GM12891 (cell line): ENCODE measurements at regions not wholly inside any gene's neighbourhood (a gene's known extent, or its start where the extent isn't known, plus 50 kb on each side); places are given as distances from the start of the nearest gene placed in this dataset.

ENCODE experiments used
- PAX5 ChIP-seq: IDR thresholded peaks from 2 replicates; pipeline ENCODE4 v1.6.1; 2011; ENCODE audit warnings: low read length, moderate library complexity, mild to moderate bottlenecking; ENCODE audit not compliant: insufficient read depth, severe bottlenecking
- POLR2A ChIP-seq: IDR thresholded peaks from 2 replicates; pipeline ENCODE4 v1.6.1; 2011; ENCODE audit warnings: low read depth, low read length, control low read depth
- POLR2AphosphoS5 ChIP-seq: IDR thresholded peaks from 2 replicates; pipeline ENCODE4 v1.6.1; 2011; ENCODE audit warnings: low read depth, low read length, control low read depth
- POU2F2 ChIP-seq: IDR thresholded peaks from 2 replicates; pipeline ENCODE4 v1.6.1; 2011; ENCODE audit warnings: low read depth, mild to moderate bottlenecking, control low read depth, low read length, moderate library complexity
- SPI1 ChIP-seq: IDR thresholded peaks from 2 replicates; pipeline ENCODE4 v1.6.1; 2011; ENCODE audit warnings: low read depth, low read length, control low read depth
- TAF1 ChIP-seq: IDR thresholded peaks from 2 replicates; pipeline ENCODE4 v1.6.1; 2011; ENCODE audit warnings: low read depth, low read length, control low read depth

DNA sequence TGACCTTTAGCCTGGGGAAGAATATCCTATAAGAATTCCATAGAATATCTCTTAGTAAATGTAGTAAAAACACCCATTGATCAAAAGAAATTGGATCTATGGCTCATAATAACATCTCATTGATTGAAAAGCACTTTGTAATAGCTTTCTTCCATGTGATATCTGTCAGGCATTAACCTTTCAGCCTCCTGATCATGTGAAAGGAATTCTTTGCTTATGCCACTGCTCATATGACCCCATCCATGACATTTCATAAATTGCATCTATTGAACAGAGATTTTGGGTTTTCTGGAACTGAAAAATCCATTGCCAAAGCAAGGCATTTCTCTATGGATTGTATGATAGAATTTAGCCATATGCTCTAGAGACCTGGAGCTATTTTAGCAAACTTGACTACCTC lies 519.3 kb upstream of the PFKP start:
- TF ChIP-seq POLR2AphosphoS5: no peak
- no peak for TF ChIP-seq SPI1
- no peak for TF ChIP-seq POLR2A
- TF ChIP-seq TAF1: no peak
- no peak for TF ChIP-seq POU2F2
- no peak for TF ChIP-seq PAX5
